K562 (cell line): ENCODE measurements at regions not wholly inside any gene's neighbourhood (a gene's known extent, or its start where the extent isn't known, plus 50 kb on each side); places are given as distances from the start of the nearest gene placed in this dataset.

Experiments
- ATAC-seq: fragments of 200-7000 bp; cut with Tn5 transposase; 3 replicates; pipeline ENCODE4 v1.9.1; 2020; ENCODE audit warnings: moderate library complexity
- BruUV-seq: library from RNA; stranded (reverse); fragments of 400-500 nt; replicated peaks from 2 replicates; lab custom pipeline; 2021; lab: Mats Ljungman, UMichigan
- CTCF ChIA-PET: fragments of 300-600 bp; formaldehyde crosslinking; extraction: SDS; loops from one replicate; lab custom pipeline; 2021; ENCODE audit warnings: low intra/inter-chr PET ratio; lab: Yijun Ruan, JAX
- POLR2A ChIA-PET: fragments of 300-600, 350-650 bp; sonication (Branson Sonifier 250); formaldehyde crosslinking; extraction: SDS; loops from one replicate; lab custom pipeline; 2021; ENCODE audit warnings: antibody characterized with exemption, inconsistent platforms; lab: Yijun Ruan, JAX
- DNase-seq, 4 experiments: peaks; one replicate each; pipeline versions ENCODE4 v3.0.0 to v3.0.0-alpha.2; 2011 to 2018; ENCODE audit warnings: low spot score in 3 of 4, mixed read lengths in 3 of 4; ENCODE audit errors: extremely low read depth in 1 of 4
- FAIRE-seq: peaks from 2 replicates; lab custom pipeline; 2011; peaks lifted over from hg19 to GRCh38; lab: Jason Lieb, UNC
- H2AFZ ChIP-seq: 2 replicates; pipeline ENCODE4 v1.6.0; 2011; ENCODE audit warnings: low read depth, low read length, control low read depth, inconsistent platforms
- H3K27ac ChIP-seq: fragments of 200-600 bp; 3 replicates; pipeline ENCODE4 v1.8.0; 2011; ENCODE audit warnings: low read depth, mild to moderate bottlenecking, control low read depth, inconsistent platforms, low read length, moderate library complexity, mixed read lengths; ENCODE audit errors: extremely low read depth
- H3K27me3 ChIP-seq, 2 experiments: fragments of 300-600 bp in 1 of 2; 2 replicates in 1 of 2; 3 replicates in 1 of 2; pipeline versions ENCODE4 v1.6.0 to v1.8.0; 2011; ENCODE audit warnings: inconsistent platforms in 2 of 2, low read length in 2 of 2, mild to moderate bottlenecking in 1 of 2, mixed read lengths in 1 of 2, moderate library complexity in 1 of 2; ENCODE audit not compliant: control insufficient read depth in 2 of 2, insufficient read depth in 2 of 2
- H3K36me3 ChIP-seq: fragments of 300-600 bp; 3 replicates; pipeline ENCODE4 v1.8.0; 2011; ENCODE audit warnings: mild to moderate bottlenecking, low read length, inconsistent platforms; ENCODE audit not compliant: control insufficient read depth, insufficient read depth
- H3K4me1 ChIP-seq, 2 experiments: fragments of 200-600 bp in 1 of 2; replicated peaks in 1 of 2; 2 replicates in 1 of 2; 3 replicates in 1 of 2; pipeline versions ENCODE4 v1.5.1 to v1.8.0; 2011; ENCODE audit warnings: inconsistent platforms in 2 of 2, low read length in 2 of 2, mild to moderate bottlenecking in 1 of 2, mixed read lengths in 1 of 2, moderate library complexity in 1 of 2; ENCODE audit not compliant: control insufficient read depth in 2 of 2, insufficient read depth in 2 of 2
- H3K4me2 ChIP-seq: 2 replicates; pipeline ENCODE4 v1.6.1; 2011; ENCODE audit warnings: low read length, control low read depth, inconsistent platforms, mixed read lengths; ENCODE audit not compliant: insufficient read depth
- H3K4me3 ChIP-seq: fragments of 200-600 bp; sonication (generic), shearing (Covaris generic); 2 replicates; pipeline ENCODE4 v1.5.1; 2016; ENCODE audit warnings: control low read depth, inconsistent platforms
- H3K79me2 ChIP-seq: fragments of 200-600 bp; 3 replicates; pipeline ENCODE4 v1.8.0; 2011; ENCODE audit warnings: low read length, inconsistent platforms; ENCODE audit not compliant: control insufficient read depth, insufficient read depth
- H3K9ac ChIP-seq, 2 experiments: 2 replicates each; pipeline versions ENCODE4 v1.6.0 to v1.6.1; 2011; ENCODE audit warnings: low read depth in 2 of 2, low read length in 2 of 2, control low read depth in 1 of 2, inconsistent platforms in 1 of 2, mild to moderate bottlenecking in 1 of 2, mixed read lengths in 1 of 2; ENCODE audit not compliant: insufficient read depth in 1 of 2
- H3K9me1 ChIP-seq: one replicate; pipeline ENCODE4 v1.6.0; 2011; ENCODE audit warnings: inconsistent platforms, mild to moderate bottlenecking, low read length, moderate library complexity; ENCODE audit not compliant: control insufficient read depth, insufficient read depth
- H3K9me3 ChIP-seq: replicated peaks from 2 replicates; pipeline ENCODE4 v1.5.1; 2011; ENCODE audit warnings: low read depth, low read length, inconsistent platforms; ENCODE audit not compliant: control insufficient read depth, insufficient read depth
- H4K20me1 ChIP-seq: replicated peaks from 2 replicates; pipeline ENCODE4 v1.6.1; 2011; ENCODE audit warnings: low read length, inconsistent platforms, mixed read lengths; ENCODE audit not compliant: control insufficient read depth, insufficient read depth
- CGGBP1 ChIP-seq: fragments of 250-450 bp; sonication (Bioruptor Pico); IDR thresholded peaks from 2 replicates; pipeline ENCODE4 v1.9.0; 2021; ENCODE audit warnings: mild to moderate bottlenecking
- CREB3L1 ChIP-seq: fragments of 450-650 bp; IDR thresholded peaks from 2 replicates; pipeline ENCODE4 v1.6.1; 2014; ENCODE audit warnings: low read depth, mild to moderate bottlenecking, moderate library complexity, borderline replicate concordance
- DMBX1 ChIP-seq: fragments of 250-450 bp; sonication (Bioruptor Pico); IDR thresholded peaks from 2 replicates; pipeline ENCODE4 v1.8.0; 2022; ENCODE audit warnings: inconsistent platforms, mild to moderate bottlenecking, moderate library complexity, borderline replicate concordance
- KAT7 ChIP-seq: sonication (generic); formaldehyde crosslinking; IDR thresholded peaks from 2 replicates; pipeline ENCODE4 v1.8.0; 2022; ENCODE audit warnings: missing genetic modification reagents, mild to moderate bottlenecking, borderline replicate concordance
- MAZ ChIP-seq, 2 experiments: fragments of 450-650 bp in 1 of 2; sonication (generic) in 1 of 2; formaldehyde crosslinking; IDR thresholded peaks in 1 of 2; conservative IDR thresholded peaks in 1 of 2; 2 replicates each; pipeline versions ENCODE4 v1.4.0 to v1.5.0; 2020; ENCODE audit warnings: mild to moderate bottlenecking in 1 of 2, missing genetic modification reagents in 1 of 2
- NCOA2 ChIP-seq, 2 experiments: fragments of 450-650 bp; IDR thresholded peaks; 2 replicates each; pipeline ENCODE4 v1.6.1; 2018; ENCODE audit warnings: mild to moderate bottlenecking in 2 of 2, moderate library complexity in 1 of 2; ENCODE audit not compliant: partially characterized antibody in 2 of 2
- NCOA6 ChIP-seq: fragments of 450-650 bp; IDR thresholded peaks from 2 replicates; pipeline ENCODE4 v1.6.1; 2017; ENCODE audit warnings: mild to moderate bottlenecking
- NKRF ChIP-seq: fragments of 450-650 bp; IDR thresholded peaks from 2 replicates; pipeline ENCODE4 v1.6.1; 2016; ENCODE audit warnings: borderline replicate concordance
- POLR2A ChIP-seq: fragments of 450-650 bp; conservative IDR thresholded peaks from 2 replicates; pipeline ENCODE4 v1.6.1; 2016
- POLR2B ChIP-seq: fragments of 450-650 bp; IDR thresholded peaks from 2 replicates; pipeline ENCODE4 v1.6.1; 2018; ENCODE audit warnings: low read depth; ENCODE audit not compliant: partially characterized antibody
- PRMT5 ChIP-seq: sonication (generic); formaldehyde crosslinking; IDR thresholded peaks from 2 replicates; pipeline ENCODE4 v1.5.0; 2020; ENCODE audit warnings: missing genetic modification reagents
- TAF15 ChIP-seq: fragments of 200-400 bp; formaldehyde crosslinking; IDR thresholded peaks from 2 replicates; pipeline ENCODE4 v1.6.1; 2017; ENCODE audit warnings: mild to moderate bottlenecking, low read depth, low read length, moderate library complexity
- U2AF2 ChIP-seq: fragments of 200-400 bp; formaldehyde crosslinking; optimal IDR thresholded peaks from 2 replicates; pipeline ENCODE3; 2017; ENCODE audit warnings: low read depth, mild to moderate bottlenecking, low read length
- ZC3H8 ChIP-seq: fragments of 450-650 bp; IDR thresholded peaks from 2 replicates; pipeline ENCODE4 v1.6.1; 2017
- ZFP1 ChIP-seq: fragments of 450-650 bp; formaldehyde crosslinking; IDR thresholded peaks from 2 replicates; pipeline ENCODE4 v1.4.0; 2020; ENCODE audit warnings: mild to moderate bottlenecking, mixed read lengths
- ZNF444 ChIP-seq: fragments of 250-450 bp; sonication (Bioruptor Pico); IDR thresholded peaks from 2 replicates; pipeline ENCODE4 v1.4.0; 2020; ENCODE audit warnings: mild to moderate bottlenecking, moderate library complexity
- WGBS: fragments of 100-300 bp; shearing (Covaris generic); methylation state at CpG from one replicate; pipeline ENCODE4 v1.1.6; 2016; ENCODE audit warnings: low coverage, mixed read lengths; ENCODE audit not compliant: insufficient coverage; ENCODE audit errors: missing lambda C conversion rate; 5-methylcytosine and 5-hydroxymethylcytosine counted together
- in situ Hi-C: fragments of 300-500 bp; cut with MboI; formaldehyde crosslinking; loops from 4 replicates; pipeline ENCODE4 v1.15.0; 2018; ENCODE audit warnings: inconsistent platforms, mixed read lengths
- intact Hi-C: fragments of 100-400 bp; cut with micrococcal nuclease; formaldehyde crosslinking; loops from 2 replicates; pipeline ENCODE4 v1.14.2; 2022

- TF ChIP-seq CREB3L1 (no peak), NCOA6 (no peak)
Measured at GRCh38 chr2:240213476-240214421, 73.3 kb upstream of the OTOS start (continued).

GRCh38 chr2:240214790-240215675 lies 74.6 kb upstream of the OTOS start:
- H3K9me1 ChIP-seq = no peaks in the 10 kb centered on the region
- ChIA-PET POLR2A (interaction anchor here (0.6 to 1.3 kb wide), 2 partner anchors 8 to 18 kb away, joined by 3 read pairs; no protein-coding TSS in a partner anchor), CTCF (no interaction called here)
- no peak overlapping the region for H3K4me2 ChIP-seq
- no peak overlapping the region for H3K9ac ChIP-seq
- H3K9me3 ChIP-seq = no peaks in the 10 kb centered on the region
- H3K27ac ChIP-seq = no peak overlapping the region
- no peak overlapping the region for H2AFZ ChIP-seq
- no peaks in the 10 kb centered on the region for H3K4me1 ChIP-seq
- no peak overlapping the region for H3K4me3 ChIP-seq
- in situ Hi-C loops = no loop called here
- intact Hi-C loops = no loop called here
- peaks cover 4 to 44% of the 10 kb centered on the region in 2 experiments; a peak in 4 of 5 replicates for H3K27me3 ChIP-seq
- DNase-seq (no peak), FAIRE-seq (no peak), ATAC-seq (no peak)
- H3K79me2 ChIP-seq = no peaks in the 10 kb centered on the region
- no TSS peak for BruUV-seq
- 10% methylated on average over 15 of the region's 25 CpGs for WGBS
- no peaks in the 10 kb centered on the region for H4K20me1 ChIP-seq
- no peaks in the 10 kb centered on the region for H3K36me3 ChIP-seq
- TF ChIP-seq U2AF2 = no peak
- TF ChIP-seq TAF15 = no peak
- no peak for TF ChIP-seq ZC3H8
- no peak for TF ChIP-seq NCOA2 (IDR thresholded peaks at IDR 0.05; ENCODE audit: partially characterized antibody in 2 of 2)
- no peak for TF ChIP-seq ZFP1 (CRISPR knock-in tag)
- TF ChIP-seq ZNF444 (CRISPR knock-in tag) = no peak
- TF ChIP-seq PRMT5 = no peak
- TF ChIP-seq KAT7 (CRISPR knock-in tag) = no peak
- no peak for TF ChIP-seq CGGBP1 (CRISPR knock-in tag)
- TF ChIP-seq POLR2A = no peak
- no peak for TF ChIP-seq DMBX1
- no peak for TF ChIP-seq NKRF
- TF ChIP-seq MAZ (CRISPR knock-in tag; conservative IDR thresholded peaks at IDR 0.05 in 1 of 2, IDR thresholded peaks at IDR 0.05 in 1 of 2) = no peak
- no peak for TF ChIP-seq POLR2B
